Large intestine (tissue), 3 donors: ENCODE measurements at regions not wholly inside any gene's neighbourhood (a gene's known extent, or its start where the extent isn't known, plus 50 kb on each side); places are given as distances from the start of the nearest gene placed in this dataset.

Experiments used
- DNase-seq, 2 donors: peaks; one replicate each; pipeline versions ENCODE4 v3.0.0 to v3.0.0-alpha.2; 2013
- H3K27ac ChIP-seq: one replicate; pipeline ENCODE4 v1.5.1; 2013; ENCODE audit warnings: low read length
- H3K27me3 ChIP-seq: 2 replicates; pipeline ENCODE4 v1.6.1; 2013; ENCODE audit warnings: low read length; ENCODE audit not compliant: control insufficient read depth, insufficient read depth
- H3K36me3 ChIP-seq: 2 replicates; pipeline ENCODE4 v1.6.1; 2013; ENCODE audit warnings: low read length; ENCODE audit not compliant: control insufficient read depth, insufficient read depth
- H3K4me1 ChIP-seq: one replicate; pipeline ENCODE4 v1.6.1; 2013; ENCODE audit warnings: low read length; ENCODE audit not compliant: control insufficient read depth, insufficient read depth
- H3K4me3 ChIP-seq: one replicate; pipeline ENCODE4 v1.5.1; 2013; ENCODE audit warnings: low read length
- H3K9me3 ChIP-seq: one replicate; pipeline ENCODE4 v1.6.1; 2013; ENCODE audit warnings: mild to moderate bottlenecking, low read depth, low read length, moderate library complexity; ENCODE audit not compliant: control insufficient read depth
- WGBS: methylation state at CpG from one replicate; pipeline ENCODE4 v1.1.5; 2013; ENCODE audit warnings: low lambda C conversion rate; ENCODE audit not compliant: insufficient coverage; 5-methylcytosine and 5-hydroxymethylcytosine counted together

DNA sequence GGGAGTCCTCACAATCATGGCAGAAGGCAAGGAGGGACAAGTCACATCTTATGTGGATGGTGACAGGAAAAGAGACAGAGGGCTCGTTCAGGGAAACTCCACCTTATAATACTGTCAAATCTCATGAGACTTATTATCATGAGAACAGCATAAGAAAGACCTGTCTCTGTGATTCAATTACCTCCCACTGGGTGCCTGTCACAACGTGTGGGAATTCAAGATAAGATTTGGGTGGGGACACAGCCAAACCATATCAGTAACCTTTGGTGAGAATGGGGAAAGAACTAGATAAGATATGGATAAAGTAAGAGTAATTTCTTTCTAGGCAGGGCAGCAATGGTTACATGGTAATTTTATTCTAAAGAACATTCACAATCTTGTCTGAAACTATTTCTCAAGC, 344.9 kb upstream of the KLF12 start:
- no peak overlapping the region for H3K27ac ChIP-seq
- no CpG with 5 or more reads among the region's 2 CpGs for WGBS
- no peak for DNase-seq
- no peak overlapping the region for H3K4me3 ChIP-seq
- no peaks in the 10 kb centered on the region for H3K9me3 ChIP-seq
- H3K4me1 ChIP-seq, result no peaks in the 10 kb centered on the region
- no peaks in the 10 kb centered on the region for H3K27me3 ChIP-seq
- H3K36me3 ChIP-seq, result no peaks in the 10 kb centered on the region

DNA sequence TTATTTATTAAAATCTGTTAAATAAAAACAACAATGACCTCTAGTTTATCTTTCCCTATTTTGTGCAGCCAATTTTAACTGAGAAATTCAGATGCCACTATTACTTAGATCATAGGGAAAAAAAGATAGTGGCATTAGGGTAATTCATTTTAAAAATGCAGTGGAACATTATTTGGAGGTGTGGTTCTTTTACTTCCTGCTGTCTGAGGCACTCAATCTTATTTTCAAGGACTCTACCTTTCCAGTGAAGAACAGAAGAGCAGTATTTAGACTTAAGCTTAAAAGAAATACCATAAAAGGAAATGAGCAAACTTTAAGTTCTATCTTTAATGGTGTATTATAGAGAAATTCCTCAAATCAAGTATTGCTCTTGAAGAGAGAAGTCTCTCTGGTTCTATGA, 342.6 kb upstream of the KLF12 start:
- Histone ChIP-seq H3K4me1 (no peaks in the 10 kb centered on the region), H3K9me3 (no peaks in the 10 kb centered on the region), H3K4me3 (no peak overlapping the region), H3K27me3 (no peaks in the 10 kb centered on the region), H3K36me3 (no peaks in the 10 kb centered on the region), H3K27ac (no peak overlapping the region)
- no peak for DNase-seq

DNA sequence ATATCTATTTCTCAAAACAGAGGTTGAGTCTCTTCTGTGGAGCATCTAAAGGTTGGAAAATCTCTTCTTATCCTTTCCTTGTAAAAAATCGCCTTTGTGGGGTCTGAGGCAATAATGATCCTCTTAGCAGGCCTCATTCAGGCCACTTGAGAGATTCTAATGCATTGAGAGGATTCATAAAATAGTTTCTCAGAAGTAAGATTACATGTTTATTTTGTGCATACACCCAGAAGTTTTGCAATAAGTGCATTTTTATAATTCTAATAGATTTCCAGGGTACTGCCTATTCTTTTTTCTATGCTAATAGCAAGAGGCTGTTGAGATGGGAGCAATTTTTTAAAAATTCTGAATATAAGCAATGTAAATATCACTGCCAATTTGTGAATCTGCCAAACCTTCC, 342.2 kb upstream of the KLF12 start:
- DNase-seq, result no peak
- H3K4me3 ChIP-seq, result no peak overlapping the region
- WGBS, result no CpG with 5 or more reads among the region's 1 CpG
- no peaks in the 10 kb centered on the region for H3K4me1 ChIP-seq
- no peaks in the 10 kb centered on the region for H3K36me3 ChIP-seq
- H3K9me3 ChIP-seq, result no peaks in the 10 kb centered on the region
- H3K27ac ChIP-seq, result no peak overlapping the region
- no peaks in the 10 kb centered on the region for H3K27me3 ChIP-seq

DNA sequence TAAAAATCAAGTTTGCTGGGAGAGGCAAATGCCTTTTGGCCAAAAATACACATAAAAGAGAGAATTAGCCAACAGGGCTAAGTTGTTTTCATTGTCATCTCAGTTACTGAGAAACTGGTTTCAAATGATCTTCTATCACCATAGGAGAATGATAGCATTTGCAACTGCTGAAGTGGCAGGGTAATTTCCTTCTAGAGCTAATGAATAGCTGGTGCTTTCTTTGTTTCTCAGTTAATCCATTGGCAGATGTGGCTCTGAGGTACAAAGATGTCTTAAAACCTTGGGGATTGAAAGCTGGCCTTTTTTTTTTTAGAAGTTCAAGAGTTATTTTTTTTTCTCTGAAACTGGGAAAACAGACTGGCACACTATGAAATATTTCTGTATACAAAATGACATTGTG, 332.7 kb upstream of the KLF12 start:
- H3K9me3 ChIP-seq, result no peaks in the 10 kb centered on the region
- no peaks in the 10 kb centered on the region for H3K4me1 ChIP-seq
- H3K27me3 ChIP-seq, result no peaks in the 10 kb centered on the region
- no peak for DNase-seq
- H3K36me3 ChIP-seq, result no peaks in the 10 kb centered on the region
- no peak overlapping the region for H3K27ac ChIP-seq
- H3K4me3 ChIP-seq, result no peak overlapping the region

DNA sequence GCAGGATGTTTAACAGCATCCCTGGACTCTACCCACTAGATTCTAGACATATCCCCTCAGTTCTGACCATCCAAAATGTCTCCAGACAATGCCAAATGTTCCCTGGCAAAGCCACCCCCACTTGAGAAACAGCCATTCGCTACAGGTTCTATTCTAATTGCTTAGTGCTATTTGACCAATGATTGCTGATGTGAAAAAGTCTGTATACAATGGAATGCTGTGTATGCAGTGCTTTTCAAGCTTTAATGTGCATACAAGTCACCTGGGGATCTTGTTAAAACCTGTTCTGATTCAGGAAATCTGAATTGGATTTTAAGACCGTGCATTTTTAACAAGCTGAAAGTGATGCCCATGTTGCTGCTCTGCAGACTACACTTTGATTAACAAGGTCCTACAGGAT, 331.8 kb upstream of the KLF12 start:
- Histone ChIP-seq H3K36me3 (no peaks in the 10 kb centered on the region), H3K27me3 (no peaks in the 10 kb centered on the region), H3K4me1 (no peaks in the 10 kb centered on the region), H3K4me3 (no peak overlapping the region), H3K9me3 (no peaks in the 10 kb centered on the region), H3K27ac (no peak overlapping the region)
- DNase-seq, result no peak
- no CpG with 5 or more reads among the region's 2 CpGs for WGBS

DNA sequence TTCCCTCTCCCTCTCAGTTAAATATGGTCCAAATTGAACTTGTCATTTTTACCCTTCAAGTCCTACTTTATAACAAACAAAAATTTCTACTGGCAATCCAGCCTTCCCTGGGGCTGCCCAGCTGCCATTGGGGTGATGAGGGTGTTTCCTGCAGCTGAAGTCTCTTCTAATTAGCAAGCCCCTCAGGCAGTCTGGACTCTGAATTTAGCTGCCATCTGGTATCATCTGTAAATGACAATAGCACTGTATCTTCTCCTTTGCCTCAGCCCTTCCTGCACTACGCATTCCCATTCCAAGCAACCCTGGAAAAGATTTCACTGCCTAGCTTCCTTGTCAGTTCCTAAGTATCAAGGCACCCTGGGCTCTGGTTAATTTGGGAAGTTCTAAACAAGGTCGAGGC, 331.1 kb upstream of the KLF12 start:
- DNase-seq, result no peak
- Histone ChIP-seq H3K4me1 (no peaks in the 10 kb centered on the region), H3K9me3 (no peaks in the 10 kb centered on the region), H3K27me3 (no peaks in the 10 kb centered on the region), H3K4me3 (no peak overlapping the region), H3K27ac (no peak overlapping the region), H3K36me3 (no peaks in the 10 kb centered on the region)
- WGBS, result no CpG with 5 or more reads among the region's 2 CpGs

DNA sequence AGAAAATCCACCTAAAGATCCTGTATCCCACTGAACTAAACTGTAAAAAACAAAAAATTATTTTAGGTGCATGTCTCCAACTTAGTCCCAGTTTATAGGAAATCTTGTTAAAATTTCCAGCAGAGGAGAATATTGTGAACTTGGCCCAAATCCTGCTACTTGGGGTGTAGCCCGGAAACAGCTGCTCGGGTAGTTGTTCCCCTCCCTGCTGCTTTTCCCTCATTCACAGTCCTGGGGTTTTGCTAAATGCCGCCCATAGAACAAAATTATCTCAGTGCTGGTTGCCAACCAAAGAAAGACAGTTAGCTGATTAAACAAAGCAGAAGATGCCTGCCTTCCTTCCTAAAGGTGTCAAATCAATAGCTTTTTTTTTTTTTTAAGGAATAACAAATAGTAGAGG, 330.5 kb upstream of the KLF12 start:
- Histone ChIP-seq H3K27ac (no peak overlapping the region), H3K4me3 (no peak overlapping the region), H3K4me1 (no peaks in the 10 kb centered on the region), H3K36me3 (no peaks in the 10 kb centered on the region), H3K27me3 (no peaks in the 10 kb centered on the region), H3K9me3 (no peaks in the 10 kb centered on the region)
- no peak for DNase-seq
- WGBS, result no CpG with 5 or more reads among the region's 3 CpGs

DNA sequence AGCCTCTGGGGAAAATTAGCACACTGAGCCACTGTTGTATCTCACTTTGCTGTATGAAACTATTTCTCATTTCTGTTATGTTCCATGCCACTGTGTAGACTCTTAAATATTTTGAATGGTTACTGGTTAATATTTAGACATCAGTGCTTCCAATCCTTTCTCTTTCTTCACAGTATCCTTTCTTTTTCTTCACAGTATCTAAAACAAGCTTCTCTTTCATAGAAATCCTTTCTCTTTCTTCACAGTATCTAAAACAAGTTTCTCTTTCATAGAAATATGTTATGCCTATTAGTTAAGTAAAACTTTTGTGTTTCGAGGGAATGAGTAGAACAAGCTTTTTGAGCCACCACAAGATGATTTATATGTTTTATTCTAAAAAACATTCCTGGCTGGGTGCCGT, 326.8 kb upstream of the KLF12 start:
- no peak overlapping the region for H3K4me3 ChIP-seq
- WGBS, result no CpG with 5 or more reads among the region's 2 CpGs

DNA sequence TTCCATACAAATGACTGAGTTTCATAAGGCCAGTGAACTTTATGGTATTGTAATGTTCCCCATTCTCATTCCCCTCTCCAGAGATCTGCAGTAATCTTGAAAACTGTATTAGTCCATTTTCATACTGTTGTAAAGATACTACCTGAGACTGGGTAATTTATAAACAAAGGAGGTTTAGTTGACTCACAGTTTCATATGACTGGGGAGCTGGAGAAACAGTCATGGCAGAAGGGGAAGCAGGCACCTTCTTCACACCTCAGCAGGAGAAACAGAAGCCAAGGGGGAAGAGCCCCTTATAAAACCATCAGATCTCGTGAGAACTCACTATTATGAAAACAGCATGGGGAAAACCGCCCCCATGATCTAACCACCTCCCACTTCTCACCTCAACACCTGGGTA, 318.7 kb upstream of the KLF12 start:
- no CpG with 5 or more reads among the region's 2 CpGs for WGBS
- no peaks in the 10 kb centered on the region for H3K36me3 ChIP-seq
- H3K27ac ChIP-seq, result no peak overlapping the region
- no peaks in the 10 kb centered on the region for H3K9me3 ChIP-seq
- H3K4me1 ChIP-seq, result no peaks in the 10 kb centered on the region
- H3K4me3 ChIP-seq, result no peak overlapping the region
- no peak for DNase-seq
- H3K27me3 ChIP-seq, result no peaks in the 10 kb centered on the region

More for the DNA sequence above, 326.8 kb upstream of the KLF12 start:
- DNase-seq, result no peak
- H3K27me3 ChIP-seq, result no peaks in the 10 kb centered on the region
- no peak overlapping the region for H3K27ac ChIP-seq
- no peaks in the 10 kb centered on the region for H3K36me3 ChIP-seq
- no peaks in the 10 kb centered on the region for H3K9me3 ChIP-seq
- no peaks in the 10 kb centered on the region for H3K4me1 ChIP-seq

DNA sequence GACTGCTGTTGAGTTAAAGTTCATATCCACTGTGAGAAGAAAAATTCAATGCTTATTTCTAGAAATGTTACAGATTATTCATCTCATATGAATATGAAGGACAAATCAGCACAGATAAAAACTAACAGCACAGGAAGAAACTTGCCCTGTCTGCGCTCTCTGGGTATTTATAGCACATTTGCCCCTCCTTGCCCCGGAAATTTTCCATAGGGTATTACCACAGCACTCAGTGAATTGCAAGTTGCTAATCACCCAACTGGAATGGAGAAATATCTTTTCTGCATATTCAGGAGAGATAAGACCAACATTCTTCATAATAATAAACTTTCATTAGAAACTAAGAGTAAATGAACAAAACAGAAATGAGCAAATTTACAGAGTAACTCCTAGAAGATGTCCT, 318.0 kb upstream of the KLF12 start:
- Histone ChIP-seq H3K9me3 (no peaks in the 10 kb centered on the region), H3K4me3 (no peak overlapping the region), H3K4me1 (no peaks in the 10 kb centered on the region), H3K36me3 (no peaks in the 10 kb centered on the region), H3K27ac (no peak overlapping the region), H3K27me3 (no peaks in the 10 kb centered on the region)
- no CpG with 5 or more reads among the region's 2 CpGs for WGBS
- no peak for DNase-seq

DNA sequence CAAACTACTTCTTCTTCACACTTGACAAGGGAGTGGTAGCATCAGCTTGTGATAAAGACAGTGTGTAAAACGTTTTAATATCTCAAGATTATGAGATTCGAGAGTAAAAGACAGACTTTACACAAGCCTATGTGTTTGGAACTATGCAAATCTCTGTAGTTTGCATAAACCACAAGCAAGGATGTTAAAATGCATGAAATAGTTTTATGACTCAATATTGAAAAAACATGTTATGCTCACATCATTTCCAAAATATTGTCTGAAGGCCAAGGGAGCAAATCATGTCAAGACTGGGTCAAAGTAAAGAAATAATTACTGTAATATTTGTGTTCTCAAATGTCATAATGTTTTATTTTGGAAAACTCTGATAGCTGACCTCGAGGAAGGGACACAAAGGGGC, 316.8 kb upstream of the KLF12 start:
- no peak for DNase-seq
- H3K27me3 ChIP-seq, result no peaks in the 10 kb centered on the region
- no peak overlapping the region for H3K27ac ChIP-seq
- no peaks in the 10 kb centered on the region for H3K4me1 ChIP-seq
- H3K36me3 ChIP-seq, result no peaks in the 10 kb centered on the region
- WGBS, result 58% methylated on average over 2 of the region's 3 CpGs
- H3K9me3 ChIP-seq, result no peaks in the 10 kb centered on the region
- no peak overlapping the region for H3K4me3 ChIP-seq

DNA sequence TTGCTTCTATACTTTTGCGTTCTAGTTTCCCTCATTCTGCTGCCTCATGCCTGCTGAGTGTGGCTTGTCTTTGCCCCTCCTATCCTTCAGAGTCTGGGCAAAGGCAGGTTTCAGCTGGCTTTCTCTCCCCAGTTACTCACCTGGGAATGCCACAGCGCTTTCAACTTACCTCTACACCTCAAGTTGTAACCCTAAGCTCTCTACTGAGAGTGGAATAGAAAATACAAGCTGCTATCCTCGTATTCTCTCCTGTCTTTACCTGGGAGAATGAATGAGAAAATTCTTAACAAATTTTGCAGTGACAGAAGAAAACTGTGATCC, 316.3 kb upstream of the KLF12 start:
- Histone ChIP-seq H3K27me3 (no peaks in the 10 kb centered on the region), H3K4me3 (no peak overlapping the region), H3K36me3 (no peaks in the 10 kb centered on the region), H3K27ac (no peak overlapping the region), H3K4me1 (no peaks in the 10 kb centered on the region), H3K9me3 (no peaks in the 10 kb centered on the region)
- no CpG with 5 or more reads among the region's 3 CpGs for WGBS
- no peak for DNase-seq
